ENCODE measurements at regions not wholly inside any gene's neighbourhood (a gene's known extent, or its start where the extent isn't known, plus 50 kb on each side); places are given as distances from the start of the nearest gene placed in this dataset.
"Not testable (repeated sequence)": the region's sequence is repeated elsewhere in the genome, so short reads cannot be mapped to it uniquely, and the experiment has no call there.

- Histone ChIP-seq H3K4me1 (ENCODE audit: low read depth, poor library complexity, severe bottlenecking) (no peaks in the 10 kb centered on the region), H3K4me2 (no peak overlapping the region)
Measured at GRCh38 chr15:22265970-22266369, 185.6 kb downstream of the OR4M2 start.

GRCh38 chr15:22267761-22268160 lies 187.4 kb downstream of the OR4M2 start:
- Histone ChIP-seq H3K36me3 (ENCODE audit: insufficient read depth) (no peaks in the 10 kb centered on the region), H3K4me1 (ENCODE audit: low read depth, poor library complexity, severe bottlenecking) (no peaks in the 10 kb centered on the region), H3K27me3 (ENCODE audit: insufficient read depth, low read depth) (no peaks in the 10 kb centered on the region), H3K9ac (no peak overlapping the region), H3K4me2 (no peak overlapping the region), H3K27ac (no peak overlapping the region), H4K20me1 (ENCODE audit: insufficient read depth) (no peaks in the 10 kb centered on the region), H3K79me2 (ENCODE audit: insufficient read depth, low read depth) (no peaks in the 10 kb centered on the region), H3K4me3 (IDR thresholded peaks at IDR 0.05; ENCODE audit: insufficient read depth, low read depth, low read length) (no peak overlapping the region), H2AFZ (ENCODE audit: low read depth) (no peak overlapping the region)
- no peak for TF ChIP-seq CTCF (conservative IDR thresholded peaks at IDR 0.05; ENCODE audit: low read depth, low read length)

More at GRCh38 chr15:22265970-22266369, 185.6 kb downstream of the OR4M2 start:
- H2AFZ ChIP-seq (ENCODE audit: low read depth) = no peak overlapping the region
- no peak overlapping the region for H3K27ac ChIP-seq
- no peaks in the 10 kb centered on the region for H3K36me3 ChIP-seq (ENCODE audit: insufficient read depth)
- H3K4me3 ChIP-seq (IDR thresholded peaks at IDR 0.05; ENCODE audit: insufficient read depth, low read depth, low read length) = no peak overlapping the region
- no peaks in the 10 kb centered on the region for H3K27me3 ChIP-seq (ENCODE audit: insufficient read depth, low read depth)
- no peak overlapping the region for H3K9ac ChIP-seq
- no peaks in the 10 kb centered on the region for H3K79me2 ChIP-seq (ENCODE audit: insufficient read depth, low read depth)
- TF ChIP-seq CTCF (conservative IDR thresholded peaks at IDR 0.05; ENCODE audit: low read depth, low read length) = no peak
- no peaks in the 10 kb centered on the region for H4K20me1 ChIP-seq (ENCODE audit: insufficient read depth)

- H2AFZ ChIP-seq (ENCODE audit: low read depth); H4K20me1 ChIP-seq (ENCODE audit: insufficient read depth); H3K4me2 ChIP-seq; H3K4me3 ChIP-seq (IDR thresholded peaks at IDR 0.05; ENCODE audit: insufficient read depth, low read depth, low read length); H3K79me2 ChIP-seq (ENCODE audit: insufficient read depth, low read depth); H3K9ac ChIP-seq; H3K27ac ChIP-seq; H3K36me3 ChIP-seq (ENCODE audit: insufficient read depth); H3K4me1 ChIP-seq (ENCODE audit: low read depth, poor library complexity, severe bottlenecking); H3K27me3 ChIP-seq (ENCODE audit: insufficient read depth, low read depth): not testable (repeated sequence)
Measured at GRCh38 chr15:22268201-22268600, 187.9 kb downstream of the OR4M2 start.

- H3K36me3 ChIP-seq (ENCODE audit: insufficient read depth); H3K4me1 ChIP-seq (ENCODE audit: low read depth, poor library complexity, severe bottlenecking); H4K20me1 ChIP-seq (ENCODE audit: insufficient read depth); H3K27me3 ChIP-seq (ENCODE audit: insufficient read depth, low read depth); H3K79me2 ChIP-seq (ENCODE audit: insufficient read depth, low read depth); H3K27ac ChIP-seq; H2AFZ ChIP-seq (ENCODE audit: low read depth); H3K4me2 ChIP-seq; H3K4me3 ChIP-seq (IDR thresholded peaks at IDR 0.05; ENCODE audit: insufficient read depth, low read depth, low read length); H3K9ac ChIP-seq: not testable (repeated sequence)
Measured at GRCh38 chr15:22268654-22269053, 188.3 kb downstream of the OR4M2 start.

- H2AFZ ChIP-seq (ENCODE audit: low read depth); H3K4me1 ChIP-seq (ENCODE audit: low read depth, poor library complexity, severe bottlenecking); H4K20me1 ChIP-seq (ENCODE audit: insufficient read depth); H3K27me3 ChIP-seq (ENCODE audit: insufficient read depth, low read depth); H3K4me3 ChIP-seq (IDR thresholded peaks at IDR 0.05; ENCODE audit: insufficient read depth, low read depth, low read length); H3K27ac ChIP-seq; H3K4me2 ChIP-seq; H3K9ac ChIP-seq; H3K36me3 ChIP-seq (ENCODE audit: insufficient read depth); H3K79me2 ChIP-seq (ENCODE audit: insufficient read depth, low read depth): not testable (repeated sequence)
Measured at GRCh38 chr15:22272286-22273160, 186.2 kb upstream of the GOLGA6L22 start.

GRCh38 chr15:22273185-22273584 lies 185.5 kb upstream of the GOLGA6L22 start:
- not testable (repeated sequence) for H3K36me3 ChIP-seq (ENCODE audit: insufficient read depth); H3K4me3 ChIP-seq (IDR thresholded peaks at IDR 0.05; ENCODE audit: insufficient read depth, low read depth, low read length); H3K9ac ChIP-seq; H4K20me1 ChIP-seq (ENCODE audit: insufficient read depth); H3K79me2 ChIP-seq (ENCODE audit: insufficient read depth, low read depth); H3K27me3 ChIP-seq (ENCODE audit: insufficient read depth, low read depth); H3K4me2 ChIP-seq; H3K27ac ChIP-seq; H2AFZ ChIP-seq (ENCODE audit: low read depth); H3K4me1 ChIP-seq (ENCODE audit: low read depth, poor library complexity, severe bottlenecking)

- H3K4me1 ChIP-seq (ENCODE audit: low read depth, poor library complexity, severe bottlenecking) = not testable (repeated sequence)
Measured at GRCh38 chr15:22274376-22274775, 184.3 kb upstream of the GOLGA6L22 start.

GRCh38 chr15:22280770-22281169 lies 177.9 kb upstream of the GOLGA6L22 start:
- not testable (repeated sequence) for H3K27me3 ChIP-seq (ENCODE audit: insufficient read depth, low read depth); H3K4me2 ChIP-seq; H3K4me1 ChIP-seq (ENCODE audit: low read depth, poor library complexity, severe bottlenecking); H3K27ac ChIP-seq; H3K9ac ChIP-seq; H2AFZ ChIP-seq (ENCODE audit: low read depth); H3K4me3 ChIP-seq (IDR thresholded peaks at IDR 0.05; ENCODE audit: insufficient read depth, low read depth, low read length); H3K79me2 ChIP-seq (ENCODE audit: insufficient read depth, low read depth); H3K36me3 ChIP-seq (ENCODE audit: insufficient read depth); H4K20me1 ChIP-seq (ENCODE audit: insufficient read depth)

More at GRCh38 chr15:22274376-22274775, 184.3 kb upstream of the GOLGA6L22 start:
- H3K4me3 ChIP-seq (IDR thresholded peaks at IDR 0.05; ENCODE audit: insufficient read depth, low read depth, low read length); H3K36me3 ChIP-seq (ENCODE audit: insufficient read depth); H3K4me2 ChIP-seq; H2AFZ ChIP-seq (ENCODE audit: low read depth); H3K9ac ChIP-seq; H3K79me2 ChIP-seq (ENCODE audit: insufficient read depth, low read depth); H4K20me1 ChIP-seq (ENCODE audit: insufficient read depth); H3K27ac ChIP-seq; H3K27me3 ChIP-seq (ENCODE audit: insufficient read depth, low read depth): not testable (repeated sequence)

Measured in KMS-11 (cell line).